Chondrocyte (in vitro differentiated cells): ENCODE measurements at regions not wholly inside any gene's neighbourhood (a gene's known extent, or its start where the extent isn't known, plus 50 kb on each side); places are given as distances from the start of the nearest gene placed in this dataset.

Experiments used
- DNase-seq: peaks from one replicate; pipeline ENCODE4 v3.0.0; 2021; ENCODE audit warnings: mixed read lengths, low spot score
- H3K27ac Mint-ChIP-seq: one replicate; pipeline ENCODE4 v1.8.0; 2021; ENCODE audit warnings: mild to moderate bottlenecking, moderate library complexity, mixed read lengths; ENCODE audit not compliant: unreplicated experiment
- H3K27me3 Mint-ChIP-seq: 2 replicates; pipeline ENCODE4 v1.8.0; 2021; ENCODE audit warnings: low read depth, mixed read lengths
- H3K36me3 Mint-ChIP-seq: 2 replicates; pipeline ENCODE4 v1.8.0; 2021; ENCODE audit warnings: low read depth, mixed read lengths
- H3K4me1 Mint-ChIP-seq: 2 replicates; pipeline ENCODE4 v1.8.0; 2021; ENCODE audit warnings: low read depth, mild to moderate bottlenecking, mixed read lengths
- H3K4me3 Mint-ChIP-seq: one replicate; pipeline ENCODE4 v1.8.0; 2021; ENCODE audit warnings: mild to moderate bottlenecking, moderate library complexity, mixed read lengths; ENCODE audit not compliant: unreplicated experiment
- H3K9me3 Mint-ChIP-seq: 2 replicates; pipeline ENCODE4 v1.8.0; 2021; ENCODE audit warnings: low read depth, mixed read lengths
- TF ChIP-seq, protein P1 (sequence below): fragments of 200-600 bp; sonication (generic); IDR thresholded peaks from 2 replicates; pipeline ENCODE4 v1.5.0; 2021; ENCODE audit warnings: antibody characterized with exemption, mild to moderate bottlenecking, moderate library complexity

GRCh38 chr21:20721151-20721550, 277.1 kb upstream of the NCAM2 start:
- no peak for DNase-seq
- TF ChIP-seq, protein P1, sequence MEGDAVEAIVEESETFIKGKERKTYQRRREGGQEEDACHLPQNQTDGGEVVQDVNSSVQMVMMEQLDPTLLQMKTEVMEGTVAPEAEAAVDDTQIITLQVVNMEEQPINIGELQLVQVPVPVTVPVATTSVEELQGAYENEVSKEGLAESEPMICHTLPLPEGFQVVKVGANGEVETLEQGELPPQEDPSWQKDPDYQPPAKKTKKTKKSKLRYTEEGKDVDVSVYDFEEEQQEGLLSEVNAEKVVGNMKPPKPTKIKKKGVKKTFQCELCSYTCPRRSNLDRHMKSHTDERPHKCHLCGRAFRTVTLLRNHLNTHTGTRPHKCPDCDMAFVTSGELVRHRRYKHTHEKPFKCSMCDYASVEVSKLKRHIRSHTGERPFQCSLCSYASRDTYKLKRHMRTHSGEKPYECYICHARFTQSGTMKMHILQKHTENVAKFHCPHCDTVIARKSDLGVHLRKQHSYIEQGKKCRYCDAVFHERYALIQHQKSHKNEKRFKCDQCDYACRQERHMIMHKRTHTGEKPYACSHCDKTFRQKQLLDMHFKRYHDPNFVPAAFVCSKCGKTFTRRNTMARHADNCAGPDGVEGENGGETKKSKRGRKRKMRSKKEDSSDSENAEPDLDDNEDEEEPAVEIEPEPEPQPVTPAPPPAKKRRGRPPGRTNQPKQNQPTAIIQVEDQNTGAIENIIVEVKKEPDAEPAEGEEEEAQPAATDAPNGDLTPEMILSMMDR: no peak
- H3K27me3 Mint-ChIP-seq: no peaks in the 10 kb centered on the region
- H3K9me3 Mint-ChIP-seq: peaks cover 16% of the 10 kb centered on the region
- peaks cover 4% of the 10 kb centered on the region for H3K36me3 Mint-ChIP-seq
- H3K27ac Mint-ChIP-seq: peak overlapping the region; percentile 79
- H3K4me3 Mint-ChIP-seq: peak overlapping the region; percentile 12
- peaks cover 21% of the 10 kb centered on the region for H3K4me1 Mint-ChIP-seq

- Mint-ChIP-seq H3K27ac (no peak overlapping the region), H3K4me1 (peaks cover 17% of the 10 kb centered on the region), H3K4me3 (no peak overlapping the region), H3K36me3 (no peaks in the 10 kb centered on the region), H3K9me3 (no peaks in the 10 kb centered on the region), H3K27me3 (no peaks in the 10 kb centered on the region)
- DNase-seq: no peak
- TF ChIP-seq, protein P1: no peak
These were observed 269.5 kb upstream of the NCAM2 start for GRCh38 chr21:20728691-20729090.

DNA sequence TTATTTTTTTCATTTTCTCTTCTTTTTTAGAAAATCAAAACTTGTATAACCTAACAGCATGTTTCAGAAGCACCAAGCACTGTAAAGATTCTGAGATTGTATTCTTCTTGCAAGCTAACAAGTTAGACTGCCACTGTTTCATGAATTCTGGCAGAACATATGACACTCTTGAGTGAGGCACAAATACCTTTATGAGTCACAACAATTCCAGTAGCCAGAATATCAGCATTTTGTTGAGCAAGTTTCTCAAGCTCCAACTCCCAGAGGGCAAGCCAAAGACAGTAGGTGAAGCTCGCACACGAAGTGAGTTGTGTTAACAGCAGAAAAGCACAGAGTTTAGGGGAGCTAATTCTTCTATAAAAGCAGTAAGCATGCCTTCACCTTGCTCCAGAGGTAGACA, 268.8 kb upstream of the NCAM2 start:
- no peak for DNase-seq
- no peak overlapping the region for H3K27ac Mint-ChIP-seq
- no peaks in the 10 kb centered on the region for H3K36me3 Mint-ChIP-seq
- H3K27me3 Mint-ChIP-seq: no peaks in the 10 kb centered on the region
- H3K9me3 Mint-ChIP-seq: no peaks in the 10 kb centered on the region
- TF ChIP-seq, protein P1: no peak
- peaks cover 17% of the 10 kb centered on the region for H3K4me1 Mint-ChIP-seq
- no peak overlapping the region for H3K4me3 Mint-ChIP-seq

- H3K4me3 Mint-ChIP-seq: no peak overlapping the region
- H3K9me3 Mint-ChIP-seq: no peaks in the 10 kb centered on the region
- H3K27me3 Mint-ChIP-seq: no peaks in the 10 kb centered on the region
- TF ChIP-seq, protein P1: no peak
- H3K27ac Mint-ChIP-seq: no peak overlapping the region
- H3K36me3 Mint-ChIP-seq: no peaks in the 10 kb centered on the region
- H3K4me1 Mint-ChIP-seq: peaks cover 19% of the 10 kb centered on the region
- no peak for DNase-seq
These were observed 267.8 kb upstream of the NCAM2 start for GRCh38 chr21:20730441-20730840.

- DNase-seq: no peak
- Mint-ChIP-seq H3K27me3 (no peaks in the 10 kb centered on the region), H3K36me3 (no peaks in the 10 kb centered on the region), H3K4me1 (peaks cover 21% of the 10 kb centered on the region), H3K27ac (no peak overlapping the region), H3K4me3 (no peak overlapping the region), H3K9me3 (no peaks in the 10 kb centered on the region)
- TF ChIP-seq, protein P1: no peak
These were observed 263.0 kb upstream of the NCAM2 start for GRCh38 chr21:20735257-20735656.
